Stromal cell of bone marrow (primary cell): ENCODE measurements at regions not wholly inside any gene's neighbourhood (a gene's known extent, or its start where the extent isn't known, plus 50 kb on each side); places are given as distances from the start of the nearest gene placed in this dataset.
"Not testable (repeated sequence)": the region's sequence is repeated elsewhere in the genome, so short reads cannot be mapped to it uniquely, and the experiment has no call there.

ENCODE experiments used
- DNase-seq: peaks from one replicate; pipeline ENCODE4 v3.0.0-alpha.2; 2012; ENCODE audit warnings: low read depth

GRCh38 chr4:27121830-27122229 is 261.2 kb downstream of the STIM2 start:
- DNase-seq: no peak

GRCh38 chr4:27123123-27123768 is 262.6 kb downstream of the STIM2 start:
- no peak for DNase-seq

GRCh38 chr4:27123769-27124124 is 263.1 kb downstream of the STIM2 start:
- no peak for DNase-seq

GRCh38 chr4:27126895-27127294 is 266.3 kb downstream of the STIM2 start:
- not testable (repeated sequence) for DNase-seq

GRCh38 chr4:27128443-27128842 is 267.8 kb downstream of the STIM2 start:
- DNase-seq: no peak

GRCh38 chr4:27129871-27130366 is 269.3 kb downstream of the STIM2 start:
- no peak for DNase-seq

- no peak for DNase-seq
These were observed 271.9 kb downstream of the STIM2 start for GRCh38 chr4:27132497-27132896.

- DNase-seq: no peak
These were observed 279.8 kb downstream of the STIM2 start for GRCh38 chr4:27140486-27140885.

GRCh38 chr4:27141530-27141929 is 280.9 kb downstream of the STIM2 start:
- no peak for DNase-seq

GRCh38 chr4:27142841-27143240 is 282.2 kb downstream of the STIM2 start:
- DNase-seq: no peak

GRCh38 chr4:27145597-27145996 is 285.0 kb downstream of the STIM2 start:
- no peak for DNase-seq

- no peak for DNase-seq
These were observed 287.7 kb downstream of the STIM2 start for GRCh38 chr4:27148211-27148895.

GRCh38 chr4:27149541-27150212 is 289.0 kb downstream of the STIM2 start:
- peak; percentile 64 for DNase-seq

GRCh38 chr4:27152703-27153102 is 292.1 kb downstream of the STIM2 start:
- DNase-seq: no peak

GRCh38 chr4:27154706-27155105 is 294.1 kb downstream of the STIM2 start:
- DNase-seq: peak; percentile 75

- no peak for DNase-seq
These were observed 300.6 kb downstream of the STIM2 start for GRCh38 chr4:27161191-27161590.

- DNase-seq: no peak
These were observed 308.1 kb downstream of the STIM2 start for GRCh38 chr4:27168783-27169182.

GRCh38 chr4:27173280-27173679 is 312.6 kb downstream of the STIM2 start:
- DNase-seq: no peak

- DNase-seq: peak; percentile 33
These were observed 315.8 kb downstream of the STIM2 start for GRCh38 chr4:27176400-27176799.

- DNase-seq: no peak
These were observed 316.2 kb downstream of the STIM2 start for GRCh38 chr4:27176881-27177280.

- DNase-seq: no peak
These were observed 317.4 kb downstream of the STIM2 start for GRCh38 chr4:27178061-27178460.

GRCh38 chr4:27181693-27182092 is 321.1 kb downstream of the STIM2 start:
- DNase-seq: no peak

- no peak for DNase-seq
These were observed 321.6 kb downstream of the STIM2 start for GRCh38 chr4:27182211-27182610.
